Esophagus squamous epithelium (tissue), 5 donors: ENCODE measurements at regions not wholly inside any gene's neighbourhood (a gene's known extent, or its start where the extent isn't known, plus 50 kb on each side); places are given as distances from the start of the nearest gene placed in this dataset.
"Not testable (repeated sequence)": the region's sequence is repeated elsewhere in the genome, so short reads cannot be mapped to it uniquely, and the experiment has no call there.

Experiments
- DNase-seq: peaks from one replicate; lab custom pipeline; 2025; lab: John Stamatoyannopoulos, UW
- H3K27ac ChIP-seq, 4 donors: fragments of 200-600 bp; sonication (generic); one replicate each; pipeline ENCODE4 v1.5.1; 2016 to 2019; ENCODE audit warnings: mild to moderate bottlenecking in 1 of 4
- H3K27me3 ChIP-seq, 4 donors: fragments of 200-600 bp; sonication (generic); 1 replicate in 3 of 4; 2 replicates in 1 of 4; pipeline versions ENCODE4 v1.5.1 to v1.6.0; 2017 to 2021; ENCODE audit warnings: antibody characterized with exemption in 1 of 4
- H3K36me3 ChIP-seq, 3 donors: fragments of 200-600 bp; sonication (generic); one replicate each; pipeline ENCODE4 v1.5.1; 2016 to 2019
- H3K4me1 ChIP-seq, 3 donors: fragments of 200-600 bp; sonication (generic); one replicate each; pipeline ENCODE4 v1.5.1; 2017 to 2019
- H3K4me3 ChIP-seq, 4 donors: fragments of 200-600 bp; sonication (generic); 1 replicate in 3 of 4; 2 replicates in 1 of 4; pipeline ENCODE4 v1.5.1; 2016 to 2019; ENCODE audit warnings: mild to moderate bottlenecking in 2 of 4, moderate library complexity in 1 of 4
- H3K9me3 ChIP-seq, 3 donors: fragments of 200-600 bp; sonication (generic); one replicate each; pipeline ENCODE4 v1.5.1; 2016 to 2019
- POLR2A ChIP-seq, 4 donors: fragments of 450-650 bp; IDR thresholded peaks; one replicate each; pipeline ENCODE4 v1.6.1; 2017; ENCODE audit warnings: antibody characterized with exemption in 4 of 4, mild to moderate bottlenecking in 4 of 4, moderate library complexity in 3 of 4
- WGBS, 2 donors: methylation state at CpG; one replicate each; pipeline ENCODE4 v1.1.5; 2018; 5-methylcytosine and 5-hydroxymethylcytosine counted together
- intact Hi-C: fragments of 100-400 bp; cut with DNase I; formaldehyde crosslinking; loops from one replicate; pipeline ENCODE4 v1.15.0; 2022
- TF ChIP-seq, protein P1 (sequence below), 6 experiments: fragments of 450-650 bp in 4 of 6; fragments of 200-600 bp in 2 of 6; sonication (generic) in 2 of 6; IDR thresholded peaks; one replicate each; pipeline ENCODE4 v1.5.1; 2016 to 2019; ENCODE audit warnings: antibody characterized with exemption in 6 of 6, mild to moderate bottlenecking in 4 of 6, moderate library complexity in 4 of 6
- donor health status: DM: yes; HTN: yes; CAD: no.

DNA sequence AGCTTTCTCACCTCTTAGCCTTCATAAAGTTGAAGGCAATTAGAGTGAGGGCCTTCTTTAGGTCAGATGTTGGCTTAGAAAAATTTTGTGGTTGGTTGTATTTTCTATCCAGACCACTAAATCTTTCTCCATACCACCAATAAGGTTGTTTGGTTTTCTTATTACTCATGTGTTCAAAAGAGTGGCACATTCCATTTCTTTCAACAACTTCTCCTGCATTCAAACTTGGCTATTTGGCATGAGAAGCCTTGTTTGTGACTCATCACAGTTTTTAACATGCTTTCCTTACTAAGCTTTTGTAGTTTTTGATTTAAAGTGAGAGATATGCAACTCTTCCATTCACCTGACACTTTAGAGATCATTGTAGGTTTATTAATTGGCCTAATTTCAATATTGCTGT is 949.6 kb downstream of the TBC1D32 start:
- TF ChIP-seq, protein P1, sequence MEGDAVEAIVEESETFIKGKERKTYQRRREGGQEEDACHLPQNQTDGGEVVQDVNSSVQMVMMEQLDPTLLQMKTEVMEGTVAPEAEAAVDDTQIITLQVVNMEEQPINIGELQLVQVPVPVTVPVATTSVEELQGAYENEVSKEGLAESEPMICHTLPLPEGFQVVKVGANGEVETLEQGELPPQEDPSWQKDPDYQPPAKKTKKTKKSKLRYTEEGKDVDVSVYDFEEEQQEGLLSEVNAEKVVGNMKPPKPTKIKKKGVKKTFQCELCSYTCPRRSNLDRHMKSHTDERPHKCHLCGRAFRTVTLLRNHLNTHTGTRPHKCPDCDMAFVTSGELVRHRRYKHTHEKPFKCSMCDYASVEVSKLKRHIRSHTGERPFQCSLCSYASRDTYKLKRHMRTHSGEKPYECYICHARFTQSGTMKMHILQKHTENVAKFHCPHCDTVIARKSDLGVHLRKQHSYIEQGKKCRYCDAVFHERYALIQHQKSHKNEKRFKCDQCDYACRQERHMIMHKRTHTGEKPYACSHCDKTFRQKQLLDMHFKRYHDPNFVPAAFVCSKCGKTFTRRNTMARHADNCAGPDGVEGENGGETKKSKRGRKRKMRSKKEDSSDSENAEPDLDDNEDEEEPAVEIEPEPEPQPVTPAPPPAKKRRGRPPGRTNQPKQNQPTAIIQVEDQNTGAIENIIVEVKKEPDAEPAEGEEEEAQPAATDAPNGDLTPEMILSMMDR (IDR thresholded peaks at IDR 0.05) = no peak
- no peak for TF ChIP-seq POLR2A (IDR thresholded peaks at IDR 0.05)
- no peaks in the 10 kb centered on the region for H3K27me3 ChIP-seq
- no peaks in the 10 kb centered on the region for H3K36me3 ChIP-seq
- no peaks in the 10 kb centered on the region for H3K4me1 ChIP-seq
- H3K4me3 ChIP-seq = no peak overlapping the region
- DNase-seq = no peak
- H3K9me3 ChIP-seq = no peaks in the 10 kb centered on the region
- H3K27ac ChIP-seq = no peak overlapping the region
- intact Hi-C loops = no loop called here

DNA sequence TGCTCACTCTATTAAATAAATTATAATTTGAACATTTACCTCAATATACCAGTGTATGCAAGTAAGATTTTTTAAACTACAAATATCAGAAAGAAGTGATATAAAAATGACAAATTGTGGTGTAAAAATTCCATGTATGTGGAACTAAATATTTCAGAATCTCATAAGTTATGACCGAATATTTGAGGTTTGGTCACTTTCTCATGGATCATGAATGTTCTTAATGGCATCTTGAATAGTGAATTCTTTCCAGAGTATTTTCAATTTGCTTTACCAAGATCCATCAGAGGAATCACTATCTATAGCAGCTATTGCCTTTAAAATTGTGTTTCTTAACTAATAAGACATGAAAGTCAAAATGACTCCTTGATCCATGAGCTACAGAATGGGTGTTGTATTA is 950.6 kb downstream of the TBC1D32 start:
- WGBS, 2 donors = 79 to 83% methylated on average over 1 of the region's 1 CpG
- H3K4me1 ChIP-seq = no peaks in the 10 kb centered on the region
- no peaks in the 10 kb centered on the region for H3K36me3 ChIP-seq
- no peak for TF ChIP-seq POLR2A (IDR thresholded peaks at IDR 0.05)
- TF ChIP-seq, protein P1 (IDR thresholded peaks at IDR 0.05) = no peak
- H3K4me3 ChIP-seq = no peak overlapping the region
- no peaks in the 10 kb centered on the region for H3K27me3 ChIP-seq
- H3K9me3 ChIP-seq = no peaks in the 10 kb centered on the region
- DNase-seq = no peak
- no peak overlapping the region for H3K27ac ChIP-seq
- intact Hi-C loops = no loop called here

DNA sequence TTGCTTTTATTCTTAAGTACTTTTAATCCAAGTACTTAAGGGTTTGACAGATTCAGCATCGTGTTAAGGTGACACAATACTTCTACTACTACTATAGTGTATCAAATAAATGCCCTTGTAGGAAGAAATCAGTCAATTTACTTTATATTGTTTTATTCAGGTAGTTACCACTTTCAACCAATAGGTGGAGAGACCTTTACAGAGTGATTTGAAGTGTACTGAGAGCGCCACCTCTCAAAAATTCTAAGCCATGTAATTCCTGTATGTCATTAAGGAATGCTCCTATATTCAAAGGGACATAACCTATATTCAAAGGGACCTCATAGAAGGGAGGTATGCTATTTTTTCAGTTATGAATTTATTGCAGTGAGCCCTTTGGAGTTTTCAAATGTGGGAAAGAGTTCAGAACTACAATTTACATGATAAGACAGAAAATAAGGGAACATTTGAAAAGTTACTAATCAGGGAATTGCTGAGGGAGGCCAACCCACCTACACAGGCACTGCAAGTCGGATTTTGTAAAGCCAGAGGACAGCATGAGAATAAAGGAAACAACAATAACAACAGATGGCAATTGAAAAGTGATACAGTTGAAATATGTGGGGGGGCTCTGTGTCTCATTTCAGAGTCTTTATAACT is 955.6 kb downstream of the TBC1D32 start:
- Histone ChIP-seq H3K4me3 (no peak overlapping the region), H3K27ac (no peak overlapping the region), H3K9me3 (no peaks in the 10 kb centered on the region), H3K27me3 (no peaks in the 10 kb centered on the region), H3K4me1 (no peaks in the 10 kb centered on the region), H3K36me3 (no peaks in the 10 kb centered on the region)
- intact Hi-C loops = no loop called here
- no peak for DNase-seq
- TF ChIP-seq, protein P1 (IDR thresholded peaks at IDR 0.05) = peak in 2 of 6 experiments; percentile 31 to 44
- no peak for TF ChIP-seq POLR2A (IDR thresholded peaks at IDR 0.05)
- 24 to 31% methylated on average over 3 of the region's 3 CpGs for whole genome bisulfite sequencing, 2 donors

DNA sequence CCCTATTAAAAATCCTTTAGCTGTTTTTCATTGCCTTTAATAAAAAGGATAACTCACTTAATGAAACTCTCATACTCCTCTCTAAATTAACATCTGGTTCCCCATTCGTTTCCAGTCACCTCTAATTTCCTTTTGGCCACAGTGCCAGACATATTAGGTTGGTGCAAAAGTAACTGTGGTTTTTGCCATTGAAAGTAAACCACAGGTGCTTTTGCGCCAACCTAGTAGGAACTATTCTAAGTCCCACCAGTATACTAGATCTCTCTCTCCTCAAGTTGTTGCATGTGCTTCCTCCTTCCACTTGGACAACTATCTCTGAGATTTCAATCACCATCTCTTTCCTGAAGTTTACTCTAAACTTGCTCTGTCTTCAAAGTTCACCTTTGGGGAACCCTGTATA is 961.1 kb downstream of the TBC1D32 start:
- WGBS, 2 donors = 56 to 61% methylated on average over 2 of the region's 2 CpGs

DNA sequence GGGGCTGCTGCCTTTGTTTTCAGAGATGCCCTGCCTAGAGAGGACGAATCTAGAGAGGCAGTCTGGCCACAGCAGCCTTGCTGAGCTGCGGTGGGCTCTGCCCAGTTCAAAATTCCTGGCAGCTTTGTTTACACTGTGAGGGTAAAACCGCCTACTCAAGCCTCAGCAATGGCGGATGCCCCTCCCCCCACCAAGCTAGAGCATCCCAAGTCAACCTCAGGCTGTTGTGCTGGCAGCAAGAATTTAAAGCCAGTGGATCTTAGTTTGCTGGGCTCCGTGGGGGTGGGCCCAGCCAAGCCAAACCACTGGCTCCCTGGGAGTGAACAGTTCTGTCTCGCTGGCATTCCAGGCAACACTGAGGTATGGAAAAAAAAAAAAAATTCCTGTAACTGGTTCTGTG is 970.9 kb downstream of the TBC1D32 start:
- no peak overlapping the region for H3K4me3 ChIP-seq
- H3K27me3 ChIP-seq = no peaks in the 10 kb centered on the region
- no peaks in the 10 kb centered on the region for H3K36me3 ChIP-seq
- intact Hi-C loops = no loop called here
- no peak overlapping the region for H3K27ac ChIP-seq
- DNase-seq = no peak
- no peak for TF ChIP-seq POLR2A (IDR thresholded peaks at IDR 0.05)
- TF ChIP-seq, protein P1 (IDR thresholded peaks at IDR 0.05) = no peak
- WGBS, 2 donors = 67% methylated on average over 3 of the region's 6 CpGs; no CpG with 5 or more reads in 1 of the 2 donors
- H3K9me3 ChIP-seq = peaks cover 0 to 8% (median 0%) of the 10 kb centered on the region in 3 donors
- H3K4me1 ChIP-seq = no peaks in the 10 kb centered on the region

More for the DNA sequence above, 961.1 kb downstream of the TBC1D32 start:
- TF ChIP-seq, protein P1 (IDR thresholded peaks at IDR 0.05) = no peak
- no peak for TF ChIP-seq POLR2A (IDR thresholded peaks at IDR 0.05)
- Histone ChIP-seq H3K4me3 (no peak overlapping the region), H3K27ac (no peak overlapping the region), H3K27me3 (no peaks in the 10 kb centered on the region), H3K9me3 (no peaks in the 10 kb centered on the region), H3K36me3 (no peaks in the 10 kb centered on the region), H3K4me1 (no peaks in the 10 kb centered on the region)
- intact Hi-C loops = no loop called here
- DNase-seq = no peak

DNA sequence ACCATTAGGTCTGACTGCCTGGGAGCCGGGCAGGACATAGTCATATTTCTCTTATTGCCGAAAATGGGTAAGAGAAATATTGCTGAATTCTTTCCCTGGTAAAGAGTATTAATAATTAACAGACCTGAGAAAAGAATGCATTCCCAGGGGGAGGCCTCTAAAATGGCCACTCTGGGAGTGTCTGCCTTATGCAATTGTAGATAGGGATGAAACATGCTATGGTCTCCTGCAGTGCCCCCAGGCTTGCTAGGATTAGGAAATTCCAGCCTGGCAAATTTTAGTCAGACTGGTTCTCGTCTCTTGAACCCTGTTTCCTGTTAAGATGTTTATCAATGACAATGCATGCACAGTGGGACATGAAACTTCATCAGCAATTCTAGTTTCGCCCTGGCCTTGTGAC is 975.7 kb downstream of the TBC1D32 start:
- H3K27me3 ChIP-seq, DNase-seq, H3K27ac ChIP-seq, intact Hi-C loops, H3K4me3 ChIP-seq, H3K36me3 ChIP-seq, H3K4me1 ChIP-seq: not testable (repeated sequence)
- peaks cover 0 to 11% (median 0%) of the 10 kb centered on the region in 3 donors for H3K9me3 ChIP-seq
- WGBS, 2 donors = 80 to 82% methylated on average over 4 of the region's 4 CpGs
